ENCODE measurements at regions not wholly inside any gene's neighbourhood (a gene's known extent, or its start where the extent isn't known, plus 50 kb on each side); places are given as distances from the start of the nearest gene placed in this dataset.

GRCh38 chr12:98344046-98344930, 171.1 kb upstream of the TMPO start:
- no peak for DNase-seq (ENCODE audit: low spot score)

DNA sequence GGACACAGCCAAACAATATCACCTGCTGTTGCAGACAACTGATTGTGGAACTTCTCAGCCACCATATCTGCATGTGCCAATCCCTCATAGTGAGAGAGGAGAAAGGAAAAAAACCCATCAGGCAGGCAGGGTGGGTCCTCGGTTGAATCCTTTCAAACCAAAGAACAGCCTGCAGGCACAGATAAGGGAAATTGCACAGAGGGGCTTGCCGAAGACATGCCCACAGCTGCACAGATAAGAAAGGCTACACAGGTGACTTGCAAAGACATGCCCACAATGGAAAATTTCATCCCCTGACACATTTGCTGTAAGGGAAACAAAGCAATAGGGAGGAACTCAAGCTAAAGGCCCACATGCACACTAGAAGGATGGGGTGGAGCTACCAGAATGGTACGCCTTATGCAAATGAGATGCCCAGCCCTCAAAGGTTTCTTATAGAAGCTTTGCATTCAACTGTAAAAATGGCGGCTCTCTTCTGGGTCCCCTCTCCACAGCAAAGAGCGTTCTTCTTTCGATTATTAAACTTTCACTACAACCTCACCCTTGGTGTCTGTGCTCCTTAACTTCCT, 170.0 kb upstream of the TMPO start:
- no peak for DNase-seq (ENCODE audit: low spot score)

DNA sequence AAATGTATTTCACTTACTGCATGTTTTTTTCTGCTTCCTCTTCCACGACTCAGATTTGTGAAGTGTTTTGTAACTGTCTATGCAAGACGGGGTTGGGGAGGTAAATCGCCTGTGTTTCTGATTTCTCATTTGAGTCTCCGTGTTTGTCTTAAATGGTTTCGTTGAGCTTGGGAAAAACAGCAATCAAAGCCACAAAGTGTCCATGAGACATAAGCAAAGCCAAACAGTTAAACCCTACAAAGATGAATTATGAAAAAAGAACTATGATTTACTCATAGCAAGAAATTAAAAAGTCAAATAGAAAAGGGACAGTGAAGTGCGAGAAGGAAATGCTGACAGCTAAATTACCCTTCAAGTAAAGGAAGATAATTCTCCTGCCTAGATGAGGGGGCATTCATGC, 164.3 kb upstream of the TMPO start:
- DNase-seq (ENCODE audit: low spot score), result no peak

DNA sequence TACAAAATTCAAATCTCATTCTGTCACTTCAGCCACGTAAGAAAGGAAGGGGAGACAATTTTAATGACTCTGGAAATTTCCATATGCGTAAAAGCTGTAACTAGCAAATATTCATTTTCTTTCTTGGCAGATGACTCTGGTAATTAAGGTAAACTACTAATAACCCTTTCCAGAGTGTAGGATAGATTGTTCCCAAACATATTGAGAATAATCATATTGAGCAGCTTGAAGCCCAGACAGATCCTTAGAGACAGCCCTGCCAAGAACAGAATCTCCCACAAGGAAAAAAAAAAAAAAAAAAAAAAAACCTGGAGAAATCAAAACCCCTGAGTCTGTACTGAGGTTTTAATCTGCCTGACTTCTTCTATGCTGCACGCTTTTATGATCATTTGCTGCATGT, 163.6 kb upstream of the TMPO start:
- DNase-seq (ENCODE audit: low spot score), result no peak

GRCh38 chr12:98352218-98352811, 163.1 kb upstream of the TMPO start:
- no peak for DNase-seq (ENCODE audit: low spot score)

DNA sequence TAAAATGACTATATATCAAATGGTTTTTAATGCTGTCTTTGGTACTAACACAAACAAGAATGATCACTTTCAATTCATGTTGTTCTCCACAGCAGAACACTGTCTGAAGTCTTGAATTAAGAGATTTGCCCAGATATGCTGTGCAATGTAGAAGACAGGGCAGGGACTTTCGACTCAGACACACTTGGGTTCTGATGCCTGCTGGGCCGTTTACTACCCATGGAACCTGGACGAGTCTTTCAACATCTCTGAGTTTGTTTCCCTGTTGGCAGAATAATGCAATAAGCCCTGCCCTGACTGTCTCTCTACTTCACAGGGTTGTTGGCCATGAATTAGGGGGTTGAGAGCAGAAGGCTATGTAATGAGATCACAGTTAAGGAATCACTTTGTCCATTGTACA, 162.6 kb upstream of the TMPO start:
- DNase-seq (ENCODE audit: low spot score), result no peak

DNA sequence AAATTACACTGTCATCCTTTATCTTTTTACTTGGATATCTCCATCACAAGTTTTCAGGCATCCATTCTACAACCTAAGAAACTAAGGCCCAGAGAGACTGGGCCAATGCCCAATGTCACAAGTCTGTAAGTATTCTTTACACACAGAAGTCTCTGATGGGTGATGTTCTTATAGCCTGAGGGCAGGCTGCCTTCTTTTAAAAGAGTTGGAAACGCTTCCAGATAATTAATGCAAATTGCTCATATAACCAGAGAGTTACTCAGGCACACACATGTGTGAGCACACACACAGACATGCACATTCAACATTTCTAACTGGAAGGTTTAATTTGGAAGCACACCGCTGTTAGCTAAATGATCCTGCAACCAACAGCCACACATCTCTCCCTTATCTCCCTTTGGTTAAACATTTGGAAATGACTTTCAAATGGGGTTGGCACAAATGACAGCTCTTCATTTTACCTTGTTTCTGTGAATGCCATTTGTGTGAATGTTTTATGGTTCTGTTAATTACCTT, 160.8 kb upstream of the TMPO start:
- no peak for DNase-seq (ENCODE audit: low spot score)

GRCh38 chr12:98355322-98355721, 160.1 kb upstream of the TMPO start:
- no peak for DNase-seq (ENCODE audit: low spot score)

GRCh38 chr12:98355933-98356332, 159.5 kb upstream of the TMPO start:
- DNase-seq (ENCODE audit: low spot score), result no peak

DNA sequence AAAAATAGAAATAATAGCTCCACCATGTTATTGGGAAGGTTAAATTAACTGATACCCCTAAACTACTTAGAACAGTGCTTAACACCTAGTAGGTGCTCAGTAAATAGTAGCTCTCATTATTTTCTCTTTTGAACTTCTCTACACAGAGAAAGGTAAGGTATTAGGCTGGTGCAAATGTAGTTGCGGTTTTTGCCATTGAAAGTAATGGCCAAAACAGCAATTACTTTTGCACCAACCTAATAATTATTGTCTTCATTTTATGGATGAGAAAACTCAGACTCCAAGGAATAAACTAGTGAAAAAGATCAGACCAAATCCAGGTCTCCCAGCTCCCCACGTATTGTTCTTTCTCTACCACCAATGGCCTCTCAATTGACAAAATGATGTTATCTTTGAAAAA, 157.2 kb upstream of the TMPO start:
- no peak for DNase-seq (ENCODE audit: low spot score)

DNA sequence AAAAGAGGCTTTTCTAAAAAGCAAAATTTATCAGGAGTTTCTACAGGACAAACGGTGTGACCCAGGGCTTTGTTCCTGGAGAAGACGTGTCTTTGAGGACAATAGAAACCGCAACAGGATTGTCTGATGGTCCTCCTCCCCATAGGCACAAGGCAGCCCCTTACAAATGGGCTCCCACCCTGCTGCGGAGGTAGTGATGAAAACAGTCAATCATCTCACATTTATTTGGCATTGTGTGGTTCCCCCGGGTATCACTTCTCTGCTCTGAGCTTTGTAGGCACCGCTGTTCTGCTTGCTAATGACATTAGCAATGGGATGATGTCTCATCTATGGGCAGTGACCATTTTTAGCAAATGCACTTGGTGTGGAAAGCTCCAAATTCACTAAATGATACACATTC, 155.5 kb upstream of the TMPO start:
- no peak for DNase-seq (ENCODE audit: low spot score)

- DNase-seq (ENCODE audit: low spot score), result no peak
Observed at GRCh38 chr12:98360401-98360800, 155.0 kb upstream of the TMPO start.

GRCh38 chr12:98369581-98369980, 145.8 kb upstream of the TMPO start:
- DNase-seq (ENCODE audit: low spot score), result no peak

- no peak for DNase-seq (ENCODE audit: low spot score)
Observed at GRCh38 chr12:98370976-98371375, 144.4 kb upstream of the TMPO start.

DNA sequence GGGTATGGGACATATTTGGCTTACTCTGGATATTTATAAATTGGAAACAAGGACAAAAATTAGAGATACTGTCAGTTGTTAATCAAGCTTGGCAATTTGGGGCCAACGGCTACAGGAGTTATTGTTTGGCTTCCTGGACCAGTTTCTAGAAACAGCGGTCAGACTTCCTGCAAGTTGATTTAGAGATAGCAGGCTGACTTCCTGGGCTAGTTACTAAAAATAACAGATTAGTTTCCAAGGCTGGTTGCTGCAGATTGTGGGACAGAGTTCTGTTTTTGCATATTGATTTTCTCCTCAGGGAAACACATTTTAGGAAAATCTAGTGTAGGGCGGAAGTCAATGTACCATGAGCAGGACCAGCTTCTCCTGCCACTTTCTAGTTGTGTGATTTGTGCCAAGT, 144.0 kb upstream of the TMPO start:
- no peak for DNase-seq (ENCODE audit: low spot score)

- no peak for DNase-seq (ENCODE audit: low spot score)
Observed at GRCh38 chr12:98372340-98373024, 142.9 kb upstream of the TMPO start.

DNA sequence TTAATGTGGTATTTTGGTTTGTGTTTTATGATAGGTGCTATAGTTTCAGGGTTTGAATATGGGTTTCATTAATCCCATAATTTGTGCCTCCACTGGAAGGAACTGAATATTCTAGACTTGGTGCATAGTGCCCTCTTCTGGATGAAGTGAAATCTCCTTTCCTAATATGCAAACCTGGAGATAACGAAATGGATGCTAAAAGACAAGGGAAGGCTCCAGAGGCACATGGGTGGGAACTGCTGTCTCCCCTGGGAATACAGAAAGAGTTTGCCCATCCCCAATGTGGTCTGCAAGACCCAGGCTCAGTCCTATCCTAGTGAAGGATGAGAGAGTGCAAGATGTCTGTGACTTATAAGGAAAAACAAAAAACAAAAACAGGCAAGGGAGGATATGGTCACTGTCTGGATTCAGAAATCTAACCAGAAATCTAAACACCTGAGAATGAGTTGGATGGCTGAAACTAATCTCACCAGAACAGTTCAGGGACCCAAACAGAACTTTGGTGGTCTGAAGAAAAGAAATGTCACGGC, 142.3 kb upstream of the TMPO start:
- DNase-seq (ENCODE audit: low spot score), result no peak

DNA sequence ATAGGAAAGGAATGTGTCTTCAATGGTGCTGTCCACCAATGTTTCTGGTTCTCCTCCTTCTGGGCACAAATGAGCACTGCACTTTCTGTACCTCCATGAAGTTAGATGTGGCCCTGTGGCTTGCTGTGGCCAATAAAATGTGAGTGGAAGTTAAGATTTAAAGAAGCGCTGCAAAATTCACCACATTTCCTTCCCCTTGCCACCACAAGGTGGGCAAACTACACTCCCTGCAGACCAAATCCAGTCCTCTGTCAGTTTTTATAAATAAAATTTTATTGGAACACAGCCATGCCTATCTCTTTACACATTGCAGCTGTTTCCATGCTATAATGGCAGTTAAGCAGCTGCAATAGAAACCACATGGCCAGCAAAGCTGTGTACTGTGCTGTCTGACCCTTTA, 141.4 kb upstream of the TMPO start:
- DNase-seq (ENCODE audit: low spot score), result no peak

- no peak for DNase-seq (ENCODE audit: low spot score)
Observed at GRCh38 chr12:98379106-98379505, 136.3 kb upstream of the TMPO start.

DNA sequence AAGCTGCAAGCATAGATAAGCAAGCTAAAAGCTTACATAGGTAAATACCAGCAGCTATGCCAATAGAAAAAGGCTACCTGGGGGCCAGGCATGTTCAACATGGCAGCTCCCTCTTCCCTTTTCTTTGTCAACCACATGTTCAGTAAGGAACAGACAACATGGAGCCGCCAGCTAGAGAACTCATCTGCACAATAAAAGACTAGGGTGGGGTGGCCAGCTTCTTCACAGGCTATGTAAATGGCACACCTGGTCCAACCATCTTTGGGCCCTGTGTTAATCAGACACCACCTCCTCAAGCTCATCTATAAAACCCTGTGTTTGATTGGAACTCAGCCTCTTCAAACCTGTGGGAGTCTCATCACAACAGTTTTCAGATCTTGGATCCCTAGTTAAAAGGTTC, 129.7 kb upstream of the TMPO start:
- no peak for DNase-seq (ENCODE audit: low spot score)

DNA sequence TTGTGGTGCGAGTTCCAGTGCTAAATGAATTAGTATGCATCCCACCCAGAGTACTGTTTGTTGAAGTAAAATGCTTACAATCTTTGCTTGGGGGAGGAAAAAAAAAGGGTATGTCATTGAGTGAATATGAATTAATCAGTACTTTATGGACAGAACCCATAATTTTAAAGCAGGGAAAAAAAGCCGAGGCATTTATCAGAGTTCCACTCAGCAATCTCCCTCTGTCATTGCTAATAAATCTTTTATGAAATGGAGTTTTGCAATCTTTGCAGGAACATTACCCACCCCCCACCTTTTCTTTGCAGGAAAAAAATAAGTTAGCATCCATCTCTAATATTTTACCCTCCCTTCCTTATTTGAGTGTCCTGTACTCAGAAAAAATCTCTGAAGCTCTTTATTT, 127.9 kb upstream of the TMPO start:
- DNase-seq (ENCODE audit: low spot score), result no peak

- DNase-seq (ENCODE audit: low spot score), result no peak
Observed at GRCh38 chr12:98388126-98388525, 127.3 kb upstream of the TMPO start.

Measured in ureter (tissue), 1 donor.